ENCODE measurements at regions not wholly inside any gene's neighbourhood (a gene's known extent, or its start where the extent isn't known, plus 50 kb on each side); places are given as distances from the start of the nearest gene placed in this dataset.

- TF ChIP-seq YY1 (IDR thresholded peaks at IDR 0.05; ENCODE audit: low read depth) (no peak), FOXM1 (IDR thresholded peaks at IDR 0.05; ENCODE audit: borderline replicate concordance, low read depth) (no peak), TAF1 (IDR thresholded peaks at IDR 0.05; ENCODE audit: low read depth) (no peak), CREB1 (IDR thresholded peaks at IDR 0.05; ENCODE audit: low read depth) (no peak), TEAD4 (IDR thresholded peaks at IDR 0.05) (no peak), USF1 (IDR thresholded peaks at IDR 0.05) (no peak), CEBPB (IDR thresholded peaks at IDR 0.05) (no peak), TCF12 (IDR thresholded peaks at IDR 0.05; ENCODE audit: low read depth) (no peak), MAX (IDR thresholded peaks at IDR 0.05) (no peak), NFIC (IDR thresholded peaks at IDR 0.05) (no peak), RAD21 (IDR thresholded peaks at IDR 0.05; ENCODE audit: low read depth) (no peak), ZBTB7A (IDR thresholded peaks at IDR 0.05; ENCODE audit: low read depth) (no peak), REST (IDR thresholded peaks at IDR 0.05; ENCODE audit: low read depth) (no peak), EGR1 (IDR thresholded peaks at IDR 0.05) (no peak), EP300 (IDR thresholded peaks at IDR 0.05; ENCODE audit: borderline replicate concordance) (no peak)
Observed at GRCh38 chr6:106746652-106747051, 117.3 kb downstream of the QRSL1 start.

- TF ChIP-seq ZBTB7A (IDR thresholded peaks at IDR 0.05; ENCODE audit: low read depth) (no peak), EGR1 (IDR thresholded peaks at IDR 0.05) (no peak), CREB1 (IDR thresholded peaks at IDR 0.05; ENCODE audit: low read depth) (no peak), NFIC (IDR thresholded peaks at IDR 0.05) (no peak), TCF12 (IDR thresholded peaks at IDR 0.05; ENCODE audit: low read depth) (no peak), TEAD4 (IDR thresholded peaks at IDR 0.05) (no peak), MAX (IDR thresholded peaks at IDR 0.05) (no peak), EP300 (IDR thresholded peaks at IDR 0.05; ENCODE audit: borderline replicate concordance) (no peak), REST (IDR thresholded peaks at IDR 0.05; ENCODE audit: low read depth) (no peak), TAF1 (IDR thresholded peaks at IDR 0.05; ENCODE audit: low read depth) (no peak), RAD21 (IDR thresholded peaks at IDR 0.05; ENCODE audit: low read depth) (no peak), FOXM1 (IDR thresholded peaks at IDR 0.05; ENCODE audit: borderline replicate concordance, low read depth) (no peak), YY1 (IDR thresholded peaks at IDR 0.05; ENCODE audit: low read depth) (no peak), CEBPB (IDR thresholded peaks at IDR 0.05) (no peak), USF1 (IDR thresholded peaks at IDR 0.05) (no peak)
Observed at GRCh38 chr6:106745824-106746582, 116.6 kb downstream of the QRSL1 start.

- no peak for TF ChIP-seq EGR1 (IDR thresholded peaks at IDR 0.05)
- peak; percentile 31; the same call in 1 of the 2 replicates for TF ChIP-seq NFIC (IDR thresholded peaks at IDR 0.05)
Observed at GRCh38 chr6:106745197-106745770, 115.9 kb downstream of the QRSL1 start.

- no peak for TF ChIP-seq MAX (IDR thresholded peaks at IDR 0.05)
- TF ChIP-seq EGR1 (IDR thresholded peaks at IDR 0.05): no peak
- TF ChIP-seq TEAD4 (IDR thresholded peaks at IDR 0.05): no peak
- TF ChIP-seq USF1 (IDR thresholded peaks at IDR 0.05): no peak
- no peak for TF ChIP-seq CEBPB (IDR thresholded peaks at IDR 0.05)
- TF ChIP-seq RAD21 (IDR thresholded peaks at IDR 0.05; ENCODE audit: low read depth): no peak
- no peak for TF ChIP-seq TCF12 (IDR thresholded peaks at IDR 0.05; ENCODE audit: low read depth)
- no peak for TF ChIP-seq TAF1 (IDR thresholded peaks at IDR 0.05; ENCODE audit: low read depth)
Observed at GRCh38 chr6:106744781-106745180, 115.4 kb downstream of the QRSL1 start.

- TF ChIP-seq NFIC (IDR thresholded peaks at IDR 0.05): no peak
- no peak for TF ChIP-seq EGR1 (IDR thresholded peaks at IDR 0.05)
- no peak for TF ChIP-seq REST (IDR thresholded peaks at IDR 0.05; ENCODE audit: low read depth)
- no peak for TF ChIP-seq MAX (IDR thresholded peaks at IDR 0.05)
- TF ChIP-seq FOXM1 (IDR thresholded peaks at IDR 0.05; ENCODE audit: borderline replicate concordance, low read depth): no peak
- TF ChIP-seq TCF12 (IDR thresholded peaks at IDR 0.05; ENCODE audit: low read depth): no peak
Observed at GRCh38 chr6:106743612-106744011, 114.2 kb downstream of the QRSL1 start.

Measured in Ishikawa (cell line).